IMR-90 (cell line): ENCODE measurements at regions not wholly inside any gene's neighbourhood (a gene's known extent, or its start where the extent isn't known, plus 50 kb on each side); places are given as distances from the start of the nearest gene placed in this dataset.

ENCODE experiments used
- ATAC-seq: fragments of 200-7000 bp; cut with Tn5 transposase; 2 replicates; pipeline ENCODE4 v1.9.1; 2020; ENCODE audit warnings: low read depth, mild to moderate bottlenecking, moderate library complexity
- BruUV-seq: library from RNA; stranded (reverse); fragments of 400-500 nt; replicated peaks from 2 replicates; lab custom pipeline; 2021; lab: Mats Ljungman, UMichigan
- CTCF ChIA-PET: fragments of 300-600 bp; formaldehyde crosslinking; extraction: SDS; loops from one replicate; lab custom pipeline; 2021; ENCODE audit warnings: antibody characterized with exemption; lab: Yijun Ruan, JAX
- POLR2A ChIA-PET: fragments of 300-600 bp; sonication (Branson Sonifier 250); formaldehyde crosslinking; loops from one replicate; lab custom pipeline; 2022; ENCODE audit warnings: antibody characterized with exemption; ENCODE audit not compliant: unreplicated experiment; lab: Charles Lee
- DNase-seq: peaks from one replicate; pipeline ENCODE4 v3.0.0; 2013
- H2AFZ ChIP-seq: replicated peaks from 2 replicates; pipeline ENCODE3; 2013; ENCODE audit warnings: low read length, mild to moderate bottlenecking; ENCODE audit not compliant: poor library complexity
- H2AK5ac ChIP-seq: 2 replicates; pipeline ENCODE4 v1.6.1; 2013; ENCODE audit warnings: low read depth, low read length, inconsistent platforms
- H2AK9ac ChIP-seq: replicated peaks from 2 replicates; pipeline ENCODE3; 2013; ENCODE audit warnings: mild to moderate bottlenecking, low read depth, low read length, moderate library complexity; ENCODE audit not compliant: poor library complexity
- H2BK120ac ChIP-seq: 2 replicates; pipeline ENCODE4 v1.6.1; 2013; ENCODE audit warnings: low read depth, low read length, inconsistent platforms
- H2BK15ac ChIP-seq: 3 replicates; pipeline ENCODE4 v1.6.1; 2013; ENCODE audit warnings: low read depth, low read length, inconsistent platforms
- H2BK20ac ChIP-seq: 2 replicates; pipeline ENCODE4 v1.6.1; 2013; ENCODE audit warnings: low read depth, mild to moderate bottlenecking, inconsistent platforms, low read length, moderate library complexity
- H2BK5ac ChIP-seq: 2 replicates; pipeline ENCODE4 v1.6.1; 2013; ENCODE audit warnings: mild to moderate bottlenecking, low read depth, low read length, inconsistent platforms; ENCODE audit not compliant: poor library complexity, severe bottlenecking
- H3K14ac ChIP-seq: replicated peaks from 2 replicates; pipeline ENCODE4 v1.6.1; 2013; ENCODE audit warnings: low read depth, low read length, inconsistent platforms
- H3K18ac ChIP-seq: 2 replicates; pipeline ENCODE4 v1.6.1; 2013; ENCODE audit warnings: low read depth, low read length, control low read depth
- H3K23ac ChIP-seq: 2 replicates; pipeline ENCODE4 v1.6.1; 2013; ENCODE audit warnings: low read depth, low read length, inconsistent platforms
- H3K27ac ChIP-seq: 2 replicates; pipeline ENCODE4 v1.5.1; 2013; ENCODE audit warnings: mild to moderate bottlenecking, control low read depth, low read length; ENCODE audit not compliant: insufficient read depth
- H3K27me3 ChIP-seq: 2 replicates; pipeline ENCODE4 v1.6.1; 2013; ENCODE audit warnings: low read length; ENCODE audit not compliant: control insufficient read depth, insufficient read depth
- H3K36me3 ChIP-seq: 2 replicates; pipeline ENCODE4 v1.6.1; 2013; ENCODE audit warnings: low read length, mixed read lengths; ENCODE audit not compliant: control insufficient read depth, insufficient read depth
- H3K4ac ChIP-seq: 2 replicates; pipeline ENCODE4 v1.6.1; 2013; ENCODE audit warnings: low read depth, low read length, inconsistent platforms
- H3K4me1 ChIP-seq: 2 replicates; pipeline ENCODE4 v1.6.1; 2013; ENCODE audit warnings: low read length, mixed read lengths; ENCODE audit not compliant: control insufficient read depth, insufficient read depth
- H3K4me2 ChIP-seq: 2 replicates; pipeline ENCODE4 v1.6.1; 2013; ENCODE audit warnings: low read depth, mild to moderate bottlenecking, control low read depth, low read length, moderate library complexity
- H3K4me3 ChIP-seq: 2 replicates; pipeline ENCODE4 v1.5.1; 2013; ENCODE audit warnings: low read depth, mild to moderate bottlenecking, control low read depth, low read length, moderate library complexity; ENCODE audit not compliant: insufficient read depth
- H3K56ac ChIP-seq: 2 replicates; pipeline ENCODE4 v1.6.1; 2013; ENCODE audit warnings: low read length, inconsistent platforms; ENCODE audit not compliant: insufficient read depth; ENCODE audit errors: extremely low read depth
- H3K79me1 ChIP-seq, 2 experiments: 2 replicates each; pipeline ENCODE4 v1.6.1; 2013; ENCODE audit warnings: low read length in 2 of 2, inconsistent platforms in 1 of 2, low read depth in 1 of 2
- H3K9ac ChIP-seq: 2 replicates; pipeline ENCODE4 v1.6.1; 2013; ENCODE audit warnings: low read depth, low read length, control low read depth
- H3K9me1 ChIP-seq: 2 replicates; pipeline ENCODE4 v1.6.1; 2013; ENCODE audit warnings: low read length, inconsistent platforms; ENCODE audit not compliant: insufficient read depth
- H3K9me3 ChIP-seq: 2 replicates; pipeline ENCODE4 v1.6.1; 2013; ENCODE audit warnings: low read length; ENCODE audit not compliant: control insufficient read depth, insufficient read depth
- H4K20me1 ChIP-seq: 2 replicates; pipeline ENCODE4 v1.6.1; 2013; ENCODE audit warnings: low read length, inconsistent platforms; ENCODE audit not compliant: insufficient read depth
- H4K5ac ChIP-seq: 2 replicates; pipeline ENCODE4 v1.6.1; 2013; ENCODE audit warnings: mild to moderate bottlenecking, low read depth, low read length, control low read depth
- H4K8ac ChIP-seq, 2 experiments: 2 replicates each; pipeline ENCODE4 v1.6.1; 2013; ENCODE audit warnings: low read depth in 2 of 2, low read length in 2 of 2, control low read depth in 1 of 2, inconsistent platforms in 1 of 2
- H4K91ac ChIP-seq: 2 replicates; pipeline ENCODE4 v1.6.1; 2013; ENCODE audit warnings: low read depth, low read length, inconsistent platforms; ENCODE audit not compliant: insufficient read depth
- BHLHE40 ChIP-seq: fragments of 150-350 bp; IDR thresholded peaks from 2 replicates; pipeline ENCODE4 v1.6.1; 2016; ENCODE audit warnings: mild to moderate bottlenecking, low read depth, low read length
- CEBPB ChIP-seq: IDR thresholded peaks from 2 replicates; pipeline ENCODE4 v1.6.1; 2012; ENCODE audit warnings: low read depth, low read length, improper control_type of control experiment
- CHD1 ChIP-seq: IDR thresholded peaks from 2 replicates; pipeline ENCODE4 v1.6.1; 2012; ENCODE audit warnings: low read depth, low read length, improper control_type of control experiment
- ELK1 ChIP-seq: fragments of 150-350 bp; IDR thresholded peaks from 2 replicates; pipeline ENCODE4 v1.6.1; 2016; ENCODE audit warnings: low read depth, mild to moderate bottlenecking, low read length, moderate library complexity, borderline replicate concordance
- MXI1 ChIP-seq: IDR thresholded peaks from 2 replicates; pipeline ENCODE4 v1.6.1; 2012; ENCODE audit warnings: low read depth, mild to moderate bottlenecking, low read length, moderate library complexity, borderline replicate concordance
- POLR2A ChIP-seq: IDR thresholded peaks from 2 replicates; pipeline ENCODE4 v1.6.1; 2012; ENCODE audit warnings: mild to moderate bottlenecking, low read depth, low read length
- RCOR1 ChIP-seq: IDR thresholded peaks from 2 replicates; pipeline ENCODE4 v1.6.1; 2012; ENCODE audit warnings: mild to moderate bottlenecking, low read length, improper control_type of control experiment; ENCODE audit not compliant: insufficient replicate concordance
- RFX5 ChIP-seq: IDR thresholded peaks from 2 replicates; pipeline ENCODE4 v1.8.0; 2012; ENCODE audit warnings: low read depth, mild to moderate bottlenecking, low read length, moderate library complexity
- WGBS, 2 experiments: methylation state at CpG; one replicate each; pipeline versions ENCODE4 v1.1.5 to v1.1.7; 2013; ENCODE audit warnings: missing lambda C conversion rate in 2 of 2; ENCODE audit not compliant: insufficient read length in 1 of 2; ENCODE audit errors: extremely low coverage in 2 of 2; 5-methylcytosine and 5-hydroxymethylcytosine counted together
- dilution Hi-C: fragments of 300-500 bp; cut with HindIII; formaldehyde crosslinking; loops from one replicate; pipeline ENCODE4 v1.14.3; 2018; ENCODE audit warnings: low sequenced_read_pairs; ENCODE audit not compliant: unreplicated experiment
- in situ Hi-C: fragments of 300-500 bp; cut with MboI; formaldehyde crosslinking; loops from 3 replicates; pipeline ENCODE4 v1.14.3; 2019; ENCODE audit warnings: low sequenced_read_pairs, inconsistent platforms, mixed read lengths
- intact Hi-C: fragments of 100-400 bp; cut with micrococcal nuclease; formaldehyde crosslinking; loops from 2 replicates; pipeline ENCODE4 v1.10.0; 2022
- TF ChIP-seq, protein P1 (sequence below): conservative IDR thresholded peaks from 2 replicates; pipeline ENCODE4 v1.5.1; 2012; ENCODE audit warnings: mild to moderate bottlenecking, low read depth, low read length, improper control_type of control experiment

GRCh38 chr20:47957135-47957534, 171.9 kb upstream of the SULF2 start:
- Histone ChIP-seq H3K4me3 (no peak overlapping the region), H3K36me3 (no peaks in the 10 kb centered on the region), H2AK5ac (no peak overlapping the region), H2BK15ac (no peak overlapping the region), H3K4me2 (no peak overlapping the region), H2BK20ac (no peak overlapping the region), H3K4me1 (no peaks in the 10 kb centered on the region; the same call in 1 of the 2 replicates), H2BK5ac (no peak overlapping the region), H3K14ac (no peak overlapping the region), H2BK120ac (no peak overlapping the region), H4K5ac (no peak overlapping the region), H3K27ac (no peak overlapping the region), H3K9me1 (no peaks in the 10 kb centered on the region), H4K20me1 (no peaks in the 10 kb centered on the region), H3K18ac (no peak overlapping the region), H3K27me3 (no peaks in the 10 kb centered on the region; the same call in 1 of the 2 replicates), H3K56ac (no peak overlapping the region), H3K9ac (no peak overlapping the region), H2AK9ac (no peak overlapping the region), H3K79me1 (no peaks in the 10 kb centered on the region), H4K91ac (no peak overlapping the region), H4K8ac (no peak overlapping the region), H2AFZ (peak overlapping the region; percentile 23), H3K4ac (no peak overlapping the region), H3K9me3 (no peaks in the 10 kb centered on the region), H3K23ac (no peak overlapping the region)
- no peak for ATAC-seq
- BruUV-seq, result no TSS peak
- WGBS, 2 experiments, result 79% methylated on average over 7 of the region's 11 CpGs; no CpG with 5 or more reads in 1 of the 2 experiments
- dilution Hi-C loops, result no loop called here
- intact Hi-C loops, result no loop called here
- CTCF ChIA-PET, result no interaction called here
- TF ChIP-seq RCOR1 (no peak), POLR2A (no peak), ELK1 (no peak), CHD1 (no peak), BHLHE40 (no peak), CEBPB (no peak), RFX5 (no peak), MXI1 (no peak)
- TF ChIP-seq, protein P1, sequence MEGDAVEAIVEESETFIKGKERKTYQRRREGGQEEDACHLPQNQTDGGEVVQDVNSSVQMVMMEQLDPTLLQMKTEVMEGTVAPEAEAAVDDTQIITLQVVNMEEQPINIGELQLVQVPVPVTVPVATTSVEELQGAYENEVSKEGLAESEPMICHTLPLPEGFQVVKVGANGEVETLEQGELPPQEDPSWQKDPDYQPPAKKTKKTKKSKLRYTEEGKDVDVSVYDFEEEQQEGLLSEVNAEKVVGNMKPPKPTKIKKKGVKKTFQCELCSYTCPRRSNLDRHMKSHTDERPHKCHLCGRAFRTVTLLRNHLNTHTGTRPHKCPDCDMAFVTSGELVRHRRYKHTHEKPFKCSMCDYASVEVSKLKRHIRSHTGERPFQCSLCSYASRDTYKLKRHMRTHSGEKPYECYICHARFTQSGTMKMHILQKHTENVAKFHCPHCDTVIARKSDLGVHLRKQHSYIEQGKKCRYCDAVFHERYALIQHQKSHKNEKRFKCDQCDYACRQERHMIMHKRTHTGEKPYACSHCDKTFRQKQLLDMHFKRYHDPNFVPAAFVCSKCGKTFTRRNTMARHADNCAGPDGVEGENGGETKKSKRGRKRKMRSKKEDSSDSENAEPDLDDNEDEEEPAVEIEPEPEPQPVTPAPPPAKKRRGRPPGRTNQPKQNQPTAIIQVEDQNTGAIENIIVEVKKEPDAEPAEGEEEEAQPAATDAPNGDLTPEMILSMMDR, result no peak
- in situ Hi-C loops, result no loop called here
- no peak for DNase-seq
- POLR2A ChIA-PET, result no interaction called here
